COLO668 (cell line): ENCODE measurements at regions not wholly inside any gene's neighbourhood (a gene's known extent, or its start where the extent isn't known, plus 50 kb on each side); places are given as distances from the start of the nearest gene placed in this dataset.

Source experiments
- DNase-seq: peaks from one replicate; lab custom pipeline; 2025; ENCODE audit not compliant: unreplicated experiment; lab: John Stamatoyannopoulos, UW

GRCh38 chr17:68665373-68665772, 64.2 kb upstream of the FAM20A start:
- no peak for DNase-seq

- DNase-seq, result no peak
Observed at GRCh38 chr17:68662479-68662878, 61.3 kb upstream of the FAM20A start.

- no peak for DNase-seq
Observed at GRCh38 chr17:68662037-68662432, 60.9 kb upstream of the FAM20A start.

GRCh38 chr17:68661265-68662036, 60.3 kb upstream of the FAM20A start:
- DNase-seq, result no peak

GRCh38 chr17:68660302-68660701, 59.1 kb upstream of the FAM20A start:
- no peak for DNase-seq

GRCh38 chr17:68658999-68659780, 58.0 kb upstream of the FAM20A start:
- no peak for DNase-seq

- DNase-seq, result no peak
Observed at GRCh38 chr17:68657576-68657975, 56.4 kb upstream of the FAM20A start.

- DNase-seq, result no peak
Observed at GRCh38 chr17:68657166-68657565, 56.0 kb upstream of the FAM20A start.

- no peak for DNase-seq
Observed at GRCh38 chr17:68656666-68657065, 55.5 kb upstream of the FAM20A start.
